ENCODE measurements at regions not wholly inside any gene's neighbourhood (a gene's known extent, or its start where the extent isn't known, plus 50 kb on each side); places are given as distances from the start of the nearest gene placed in this dataset.

DNA sequence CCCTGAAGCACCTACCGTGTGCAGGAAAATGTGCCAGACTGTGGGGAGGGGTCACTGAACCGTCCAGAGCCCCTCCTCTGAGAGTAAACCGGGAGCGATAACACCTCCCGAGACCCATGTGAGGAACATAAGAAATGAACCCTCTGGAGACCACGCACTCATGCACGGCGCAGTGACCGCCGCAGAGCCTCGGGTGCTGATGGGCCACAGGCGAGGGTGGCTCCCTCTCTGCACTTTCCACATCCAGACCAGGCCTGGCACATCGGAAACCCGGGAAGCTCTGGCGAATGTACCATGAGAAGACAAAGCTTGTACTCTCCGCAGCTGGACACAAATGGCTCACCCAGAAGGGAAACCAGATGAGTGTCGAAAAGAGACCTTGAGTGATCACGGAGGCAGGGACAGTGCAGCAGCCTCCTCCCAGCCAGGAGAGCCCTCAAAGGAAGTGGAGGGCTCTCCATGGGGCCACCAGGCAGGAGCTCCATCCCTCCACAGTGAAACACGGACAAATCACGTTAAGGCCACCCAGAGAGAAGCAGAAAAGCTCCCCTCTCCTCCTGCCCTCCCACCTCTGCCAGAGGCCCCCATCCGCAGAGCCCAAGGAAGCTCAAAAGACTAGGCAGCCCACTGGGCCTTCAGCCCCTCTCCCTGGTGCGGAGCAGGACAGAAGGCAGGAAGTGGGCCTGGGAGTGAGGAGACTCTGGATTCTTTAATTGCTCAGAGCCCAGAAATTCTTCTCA is 178.1 kb upstream of the PPP2R2D start:
- TF ChIP-seq, protein P1, sequence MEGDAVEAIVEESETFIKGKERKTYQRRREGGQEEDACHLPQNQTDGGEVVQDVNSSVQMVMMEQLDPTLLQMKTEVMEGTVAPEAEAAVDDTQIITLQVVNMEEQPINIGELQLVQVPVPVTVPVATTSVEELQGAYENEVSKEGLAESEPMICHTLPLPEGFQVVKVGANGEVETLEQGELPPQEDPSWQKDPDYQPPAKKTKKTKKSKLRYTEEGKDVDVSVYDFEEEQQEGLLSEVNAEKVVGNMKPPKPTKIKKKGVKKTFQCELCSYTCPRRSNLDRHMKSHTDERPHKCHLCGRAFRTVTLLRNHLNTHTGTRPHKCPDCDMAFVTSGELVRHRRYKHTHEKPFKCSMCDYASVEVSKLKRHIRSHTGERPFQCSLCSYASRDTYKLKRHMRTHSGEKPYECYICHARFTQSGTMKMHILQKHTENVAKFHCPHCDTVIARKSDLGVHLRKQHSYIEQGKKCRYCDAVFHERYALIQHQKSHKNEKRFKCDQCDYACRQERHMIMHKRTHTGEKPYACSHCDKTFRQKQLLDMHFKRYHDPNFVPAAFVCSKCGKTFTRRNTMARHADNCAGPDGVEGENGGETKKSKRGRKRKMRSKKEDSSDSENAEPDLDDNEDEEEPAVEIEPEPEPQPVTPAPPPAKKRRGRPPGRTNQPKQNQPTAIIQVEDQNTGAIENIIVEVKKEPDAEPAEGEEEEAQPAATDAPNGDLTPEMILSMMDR (IDR thresholded peaks at IDR 0.05): no peak
- H3K9me3 ChIP-seq: no peaks in the 10 kb centered on the region
- peaks cover 0 to 12% (median 5%) of the 10 kb centered on the region in 4 donors for H3K4me1 ChIP-seq
- no peak for DNase-seq
- intact Hi-C loops (cut with DNase I; ENCODE audit: low total_unique reads): no loop called here
- H3K27ac ChIP-seq: no peak overlapping the region
- H3K36me3 ChIP-seq: no peaks in the 10 kb centered on the region
- peaks cover 0 to 8% of the 10 kb centered on the region in 2 donors for H3K27me3 ChIP-seq
- no peak overlapping the region for H3K4me3 ChIP-seq

DNA sequence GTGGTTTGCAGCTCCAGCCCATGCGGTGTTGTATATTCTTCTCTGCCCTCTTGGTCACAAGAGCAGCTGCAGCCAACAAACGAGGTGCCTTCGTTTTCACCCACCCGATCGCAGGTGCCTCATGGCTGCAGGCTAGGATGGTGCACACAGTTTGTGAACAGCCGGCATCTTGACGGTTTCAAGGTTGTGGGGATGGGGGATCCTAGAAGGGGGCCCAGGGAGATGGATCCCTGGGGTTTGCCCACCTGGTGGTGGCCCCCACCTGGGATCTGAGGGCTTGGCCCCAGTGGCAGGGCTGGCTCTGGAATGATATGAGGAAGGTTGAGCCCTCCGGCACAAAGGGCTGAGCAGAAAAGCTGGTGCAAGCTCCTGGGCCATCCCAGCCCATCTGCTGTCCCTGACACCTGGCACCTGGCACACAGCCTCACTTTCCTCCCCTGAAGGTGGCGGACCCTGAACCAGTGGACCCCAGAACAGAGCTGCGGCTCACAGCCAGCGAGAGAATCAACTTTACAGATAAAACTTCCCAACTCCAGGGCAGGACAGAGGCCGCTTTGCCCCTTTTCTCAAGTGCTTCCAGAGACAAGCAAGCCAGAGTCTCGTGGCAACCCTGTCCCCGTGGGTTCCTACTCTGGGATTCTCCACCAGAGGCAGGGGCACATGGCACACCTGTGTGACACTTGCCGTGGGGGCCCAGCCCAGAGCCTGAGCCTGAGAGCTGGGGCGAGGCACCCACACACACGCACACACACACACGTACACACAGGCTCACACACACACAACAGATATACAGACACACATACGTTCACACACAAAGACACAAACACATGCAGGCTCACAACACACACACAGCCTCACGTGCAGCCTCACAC is 177.3 kb upstream of the PPP2R2D start:
- intact Hi-C loops (cut with DNase I; ENCODE audit: low total_unique reads): no loop called here
- Histone ChIP-seq H3K27ac (no peak overlapping the region), H3K4me3 (no peak overlapping the region), H3K9me3 (no peaks in the 10 kb centered on the region), H3K27me3 (peaks cover 0 to 8% of the 10 kb centered on the region in 2 donors), H3K4me1 (peaks cover 0 to 12% (median 5%) of the 10 kb centered on the region in 4 donors), H3K36me3 (no peaks in the 10 kb centered on the region)
- peak in 1 of 2 donors; percentile 46 for DNase-seq
- TF ChIP-seq, protein P1 (IDR thresholded peaks at IDR 0.05): no peak

DNA sequence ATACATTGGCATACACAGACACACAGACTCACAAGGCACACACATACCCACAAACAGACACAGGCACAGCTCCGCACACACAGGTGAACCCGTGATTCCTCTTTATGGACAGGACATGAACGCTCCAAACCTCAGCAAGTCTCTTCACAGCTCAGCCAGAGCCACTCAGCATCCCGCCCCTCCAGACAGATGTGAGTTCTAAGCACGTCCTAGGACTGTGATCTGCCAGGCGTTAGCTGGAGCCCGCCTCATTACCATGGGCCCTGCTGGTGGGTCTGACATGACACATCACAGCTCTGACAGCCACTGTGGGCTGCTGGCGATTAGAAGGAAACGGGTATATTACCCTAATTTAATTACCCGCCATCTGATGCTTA is 176.7 kb upstream of the PPP2R2D start:
- no peak overlapping the region for H3K27ac ChIP-seq
- no peaks in the 10 kb centered on the region for H3K36me3 ChIP-seq
- no peaks in the 10 kb centered on the region for H3K9me3 ChIP-seq
- DNase-seq: no peak
- intact Hi-C loops (cut with DNase I; ENCODE audit: low total_unique reads): no loop called here
- peaks cover 0 to 8% of the 10 kb centered on the region in 2 donors for H3K27me3 ChIP-seq
- H3K4me3 ChIP-seq: no peak overlapping the region
- peaks cover 0 to 12% (median 5%) of the 10 kb centered on the region in 4 donors for H3K4me1 ChIP-seq
- TF ChIP-seq, protein P1 (IDR thresholded peaks at IDR 0.05): no peak

DNA sequence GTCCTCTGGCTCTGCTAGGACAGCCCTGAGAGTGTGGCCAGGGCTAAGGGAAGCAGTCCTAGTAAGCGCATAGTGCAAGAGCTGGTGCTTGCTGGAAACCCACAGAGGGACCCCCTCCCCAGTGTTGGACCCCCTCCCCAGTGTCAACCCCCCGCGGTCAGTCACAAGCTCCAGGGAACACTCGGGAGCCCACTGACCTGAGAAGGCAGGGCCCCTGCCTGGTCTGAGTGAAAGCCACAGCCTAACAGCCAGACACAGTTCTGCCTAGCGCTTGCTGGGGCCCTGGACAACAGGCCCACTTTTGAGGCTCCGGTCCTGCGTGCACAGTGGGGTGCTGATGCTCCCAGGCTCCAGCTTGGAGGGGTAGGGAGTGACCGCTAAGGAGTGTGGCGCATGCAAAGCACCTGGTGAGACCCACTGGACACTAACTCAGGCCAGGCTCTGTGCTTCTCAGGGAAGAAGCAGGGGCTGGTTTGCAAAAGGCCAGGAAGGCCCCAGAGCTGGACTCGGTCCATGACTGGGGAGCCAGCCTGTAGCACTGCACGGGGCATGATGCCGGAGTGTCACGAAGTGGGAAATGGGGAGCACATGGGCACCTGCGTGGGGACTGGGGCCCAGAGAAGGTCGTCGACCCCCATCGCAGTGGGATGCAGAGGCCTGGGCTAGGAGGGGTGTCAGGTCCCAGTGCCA is 175.8 kb upstream of the PPP2R2D start:
- Histone ChIP-seq H3K4me1 (peaks cover 0 to 12% (median 5%) of the 10 kb centered on the region in 4 donors), H3K4me3 (no peak overlapping the region), H3K27me3 (peaks cover 0 to 8% of the 10 kb centered on the region in 2 donors), H3K27ac (no peak overlapping the region), H3K9me3 (no peaks in the 10 kb centered on the region), H3K36me3 (no peaks in the 10 kb centered on the region)
- TF ChIP-seq, protein P1 (IDR thresholded peaks at IDR 0.05): no peak
- peak in 1 of 2 donors; percentile 51 for DNase-seq
- intact Hi-C loops (cut with DNase I; ENCODE audit: low total_unique reads): no loop called here

DNA sequence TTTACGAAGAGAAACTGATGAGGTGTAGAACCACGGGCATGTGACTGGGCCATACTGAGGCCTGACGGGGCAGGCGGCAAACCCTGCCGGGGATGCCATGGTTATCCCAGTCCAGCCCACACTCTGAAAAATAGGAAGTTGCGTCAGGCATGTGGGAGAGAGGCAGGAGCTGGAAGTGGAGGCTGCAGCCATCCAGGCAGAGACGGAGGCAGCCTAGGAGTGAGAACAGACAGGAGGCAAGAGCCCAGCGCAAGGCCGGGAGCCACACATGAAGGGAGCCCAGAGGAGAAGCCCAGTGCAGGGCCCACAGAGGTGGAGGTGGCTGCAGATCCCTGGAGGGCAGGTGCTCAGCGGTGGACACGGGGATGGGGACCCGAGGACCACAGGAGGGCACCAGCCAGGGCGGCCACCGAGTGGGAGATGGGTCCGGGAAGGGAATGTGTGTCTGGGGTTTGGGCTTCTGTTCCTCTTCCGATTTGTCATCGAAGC is 175.2 kb upstream of the PPP2R2D start:
- H3K27ac ChIP-seq: no peak overlapping the region
- TF ChIP-seq, protein P1 (IDR thresholded peaks at IDR 0.05): no peak
- H3K9me3 ChIP-seq: no peaks in the 10 kb centered on the region
- H3K4me1 ChIP-seq: peaks cover 0 to 12% (median 5%) of the 10 kb centered on the region in 4 donors
- H3K4me3 ChIP-seq: no peak overlapping the region
- intact Hi-C loops (cut with DNase I; ENCODE audit: low total_unique reads): no loop called here
- peak in 1 of 2 donors; percentile 55 for DNase-seq
- no peaks in the 10 kb centered on the region for H3K36me3 ChIP-seq
- H3K27me3 ChIP-seq: peaks cover 0 to 8% of the 10 kb centered on the region in 2 donors

Data from tibial artery (tissue), 4 donors.